ENCODE measurements at regions not wholly inside any gene's neighbourhood (a gene's known extent, or its start where the extent isn't known, plus 50 kb on each side); places are given as distances from the start of the nearest gene placed in this dataset.

DNA sequence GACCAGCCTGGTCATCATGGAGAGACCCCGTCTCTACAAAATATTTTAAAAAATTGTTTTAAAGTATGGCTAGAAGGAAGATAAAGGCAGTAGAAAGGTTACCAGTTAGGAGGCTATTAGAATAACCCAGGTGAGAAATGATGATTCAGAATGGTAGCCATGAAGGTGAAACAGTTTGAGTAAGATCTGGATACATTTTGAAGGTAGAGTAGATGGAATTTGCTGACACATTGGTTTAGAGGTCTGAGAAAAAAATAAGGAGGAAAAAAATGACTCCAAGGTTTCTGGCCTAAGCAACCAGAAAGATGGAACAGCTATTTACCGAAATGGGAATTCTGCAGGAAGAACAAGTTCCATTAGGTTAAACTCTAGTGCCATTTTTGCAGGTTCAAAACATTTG, 167.9 kb upstream of the TAB2 start:
- no peak for DNase-seq

DNA sequence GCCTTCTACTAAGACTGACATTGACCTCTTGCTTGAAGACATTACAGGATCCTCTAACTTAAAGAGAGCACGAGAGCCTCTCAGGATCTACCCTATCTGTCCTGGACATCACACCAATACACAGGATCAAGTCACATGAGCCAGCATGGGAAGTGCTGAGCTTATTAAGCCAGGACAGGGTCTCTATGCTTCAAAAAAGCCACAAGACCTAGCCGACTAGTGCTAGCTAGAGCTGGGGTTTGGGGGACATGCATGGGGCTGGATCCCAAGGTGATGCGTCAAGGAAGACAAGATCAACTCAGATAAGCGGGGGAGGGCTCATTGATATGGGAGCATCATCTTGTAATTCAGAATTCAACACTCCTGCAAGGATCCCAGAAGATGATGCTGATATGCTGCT, 167.2 kb upstream of the TAB2 start:
- no peak for DNase-seq

DNA sequence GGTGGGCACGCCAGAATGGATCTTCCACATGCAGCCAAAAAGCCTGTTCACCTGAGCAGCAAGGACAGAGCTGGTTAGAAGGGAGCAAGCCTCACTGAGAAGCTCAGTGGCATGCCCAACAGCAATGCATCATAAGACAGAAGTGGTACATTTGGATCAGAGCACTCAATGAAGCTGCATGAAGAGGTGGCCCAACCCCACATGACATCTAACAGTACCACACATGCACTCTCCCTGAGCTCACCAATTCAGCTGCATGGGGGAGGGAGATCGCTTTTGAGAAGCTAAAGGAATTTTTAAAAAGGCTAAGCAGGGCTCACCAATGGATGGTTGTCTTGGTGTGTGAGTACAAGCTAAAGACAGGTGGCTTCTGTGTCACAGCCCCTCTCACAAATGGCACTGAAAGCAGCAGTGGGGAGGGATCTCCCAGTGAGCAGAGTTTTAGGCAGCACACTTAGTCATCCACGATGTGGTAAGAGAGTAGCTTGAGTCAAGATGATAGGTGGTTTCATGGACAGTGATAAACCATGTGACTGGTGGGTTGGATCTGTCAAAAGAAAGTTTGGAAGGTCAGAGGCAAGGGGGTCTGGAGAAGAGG, 166.6 kb upstream of the TAB2 start:
- DNase-seq, result no peak

DNA sequence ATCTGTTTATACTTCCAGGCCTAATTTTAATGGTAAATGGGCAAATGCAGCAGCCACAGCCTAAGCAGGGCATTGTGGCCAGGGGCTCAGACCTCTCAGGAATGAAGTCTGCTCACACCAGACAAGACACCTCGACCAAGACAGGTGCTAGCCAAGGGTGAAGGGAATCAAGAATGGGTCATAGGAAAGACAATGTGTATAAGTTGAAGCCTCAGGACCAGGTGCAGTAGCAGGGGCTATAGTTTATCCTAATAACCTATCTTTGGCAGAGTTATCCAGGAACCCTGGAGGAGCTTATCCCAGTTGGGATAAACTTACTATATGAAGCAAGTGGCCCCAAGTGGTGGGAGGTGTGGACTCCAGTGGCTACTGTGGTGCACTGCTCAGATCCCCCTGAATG, 165.0 kb upstream of the TAB2 start:
- no peak for DNase-seq

DNA sequence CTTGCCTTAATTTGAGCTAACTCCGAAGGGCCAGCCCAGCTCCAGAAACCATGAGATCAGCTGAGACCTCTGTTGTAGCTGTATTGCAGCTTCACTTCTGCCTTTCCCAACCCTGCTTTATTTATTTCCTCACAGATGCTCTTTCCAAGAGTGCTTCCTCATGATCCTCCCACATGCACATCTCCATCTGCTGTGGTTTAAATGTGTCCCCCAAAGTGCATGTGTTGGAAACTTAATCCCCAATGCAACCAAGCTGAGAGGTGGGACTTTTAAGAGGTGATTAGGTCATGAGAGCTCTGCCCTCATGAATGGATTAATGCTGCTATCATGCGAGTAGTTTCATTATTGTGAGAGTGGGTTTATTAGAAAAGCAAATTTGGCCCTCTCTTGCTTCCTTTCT, 164.4 kb upstream of the TAB2 start:
- DNase-seq, result no peak

DNA sequence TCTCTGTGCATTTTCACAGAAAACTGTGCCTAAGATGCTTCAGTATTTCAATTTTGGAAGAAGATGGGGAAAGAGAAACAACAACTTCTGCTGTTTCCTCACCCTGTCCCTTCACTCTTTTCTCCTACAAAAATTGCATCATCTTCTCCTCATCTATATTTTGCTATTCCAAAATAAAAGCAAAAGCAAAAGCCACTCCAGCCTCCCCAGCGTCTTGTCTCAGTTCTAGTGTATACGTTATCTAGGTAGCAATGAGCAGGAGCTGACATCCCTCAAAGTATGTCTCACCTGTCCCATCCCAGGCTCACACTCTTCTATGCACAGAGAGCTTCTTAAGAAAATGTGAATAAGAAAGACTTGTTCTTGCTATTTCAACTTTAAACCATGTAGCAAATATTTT, 163.8 kb upstream of the TAB2 start:
- DNase-seq, result no peak

DNA sequence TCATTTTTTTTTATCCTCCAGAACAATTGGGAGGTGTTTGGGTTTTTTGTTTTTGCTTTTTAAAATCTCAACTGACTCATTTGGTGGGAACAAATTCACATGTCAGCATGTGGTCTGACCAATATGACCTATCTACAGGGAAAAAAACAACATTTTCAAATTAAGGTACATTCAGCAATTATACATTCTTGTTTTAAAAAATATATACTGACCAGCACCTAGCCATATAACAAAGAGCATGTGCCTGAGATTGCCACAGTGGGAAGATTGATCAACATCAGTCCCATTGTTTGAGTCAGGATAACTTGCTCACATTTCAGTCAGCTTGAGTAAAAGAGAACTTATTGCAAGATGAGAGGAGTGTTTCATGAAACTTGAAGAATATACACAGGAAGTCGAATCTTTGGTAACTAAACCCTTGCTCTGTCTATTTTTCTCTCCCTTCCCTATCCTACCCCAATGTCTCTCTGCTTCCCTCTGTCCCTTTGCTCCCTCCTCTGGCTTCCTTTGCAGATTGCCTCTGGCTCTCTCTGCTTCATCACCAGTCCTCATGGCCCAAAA, 163.2 kb upstream of the TAB2 start:
- DNase-seq, result no peak

DNA sequence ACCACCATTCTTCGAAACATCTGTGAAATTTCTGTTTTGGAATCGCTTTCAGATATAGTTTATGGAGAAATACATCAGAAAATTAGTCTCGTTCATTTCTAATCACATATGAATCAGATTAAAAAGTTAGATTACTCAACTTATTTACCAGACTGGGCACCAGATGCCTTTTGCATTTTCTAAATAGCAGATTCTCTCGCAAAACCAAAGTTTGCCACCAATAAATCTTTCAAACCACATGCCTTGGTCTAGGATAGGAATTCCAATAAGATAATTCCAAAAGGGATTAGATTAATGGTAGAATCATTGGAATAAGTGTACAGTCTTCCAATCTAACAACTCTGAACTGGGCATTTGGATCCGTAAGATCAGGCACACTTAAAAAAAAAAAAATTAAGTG, 160.4 kb upstream of the TAB2 start:
- DNase-seq, result no peak

DNA sequence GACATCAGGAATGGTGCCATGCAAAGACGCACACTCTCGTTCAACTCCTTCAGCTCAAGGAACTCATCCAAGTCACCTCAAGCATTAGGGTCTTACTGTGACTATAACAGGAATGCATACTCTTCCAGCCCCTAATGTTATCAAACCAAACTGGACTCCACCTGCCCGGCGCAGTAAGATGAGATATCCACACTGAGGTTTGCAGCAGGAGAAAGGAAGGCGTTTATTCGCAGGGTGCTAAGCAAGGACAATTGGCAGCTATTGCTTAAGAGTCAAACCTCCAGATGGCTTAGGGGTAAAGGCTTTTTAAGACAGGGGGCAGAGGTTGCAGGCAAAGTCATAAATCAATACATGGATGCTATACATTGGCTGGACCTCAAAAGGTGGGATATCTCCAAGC, 159.4 kb upstream of the TAB2 start:
- DNase-seq, result no peak

DNA sequence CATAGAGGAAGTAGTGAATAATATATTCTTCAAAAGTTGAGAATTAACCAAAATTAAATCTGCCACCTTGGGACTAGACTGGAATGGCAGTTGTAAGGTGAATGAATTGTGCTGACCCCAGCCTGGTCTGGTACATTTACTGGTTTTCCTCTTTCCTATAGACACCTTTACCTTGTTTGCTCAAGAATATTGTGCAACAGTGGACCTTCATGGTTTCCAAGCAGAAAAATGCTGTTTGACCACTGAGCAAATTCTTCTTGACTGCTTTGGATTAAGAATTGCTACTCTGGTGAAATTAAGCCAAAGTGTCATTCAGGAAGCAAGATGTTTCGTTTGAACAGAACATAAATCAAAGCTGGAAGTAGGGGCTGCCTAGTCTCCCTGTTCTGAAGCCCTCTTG, 156.6 kb upstream of the TAB2 start:
- no peak for DNase-seq

DNA sequence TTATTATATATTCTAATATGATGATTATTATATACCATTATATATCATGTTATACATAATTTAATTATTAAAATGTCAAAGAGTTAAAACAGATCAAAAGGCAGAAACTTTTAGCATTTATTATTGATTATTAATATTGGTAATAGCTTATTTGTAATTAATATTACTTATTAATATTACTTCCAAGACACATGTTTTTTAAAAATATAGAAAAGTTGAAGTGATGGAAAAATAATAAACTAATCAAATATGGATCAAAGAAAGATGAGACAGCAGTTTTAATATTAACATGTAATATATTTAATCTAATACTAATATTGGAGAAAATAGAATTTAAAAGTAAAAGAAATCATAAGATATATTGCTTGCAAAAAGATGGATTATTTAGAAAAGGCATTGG, 154.6 kb upstream of the TAB2 start:
- no peak for DNase-seq

DNA sequence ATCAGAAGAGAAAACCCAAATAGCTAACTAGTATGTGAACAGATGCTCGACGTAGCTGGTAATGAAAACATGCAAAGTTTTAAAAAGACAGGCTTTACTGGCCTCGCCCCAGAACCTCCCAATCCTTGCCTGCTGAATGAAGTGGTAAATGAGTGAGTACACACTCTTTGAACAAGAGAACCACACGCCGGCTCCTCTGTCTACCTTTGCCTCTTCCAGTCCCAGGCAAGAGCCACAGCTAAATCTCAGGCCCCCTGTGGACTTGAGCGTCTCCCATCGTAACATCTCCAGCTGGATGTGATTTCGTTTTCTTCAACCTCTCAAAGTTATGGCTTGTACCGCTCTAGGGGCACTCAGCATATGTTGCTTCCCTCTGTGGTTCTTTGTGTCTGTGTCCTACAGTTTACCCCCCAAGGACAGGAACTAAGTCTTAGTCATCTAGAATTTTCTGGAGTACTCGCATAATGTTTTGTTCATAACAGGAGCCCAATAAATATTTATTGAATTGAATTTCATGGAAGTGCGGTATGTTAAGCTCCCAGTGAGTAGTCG, 153.2 kb upstream of the TAB2 start:
- DNase-seq, result no peak

DNA sequence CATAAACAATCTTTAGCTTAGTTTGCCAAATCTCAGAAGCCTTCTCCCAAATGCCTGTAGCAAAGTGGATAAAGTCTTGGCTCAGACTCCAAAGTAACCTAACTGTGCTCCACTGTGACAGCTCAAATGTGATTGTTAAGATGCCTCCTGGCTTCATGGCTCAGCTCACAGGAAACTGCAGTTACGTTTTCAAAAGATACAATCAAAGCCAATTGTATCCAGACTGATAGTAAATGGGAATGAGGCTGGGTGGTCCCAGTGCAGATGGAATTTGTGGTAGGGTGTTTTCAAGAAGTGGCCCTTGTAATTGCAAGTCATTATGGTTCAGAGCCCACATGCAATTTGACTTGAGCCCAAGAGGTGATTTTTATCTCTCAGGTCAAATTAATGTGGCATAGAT, 151.2 kb upstream of the TAB2 start:
- DNase-seq, result peak; percentile 29 to 45

DNA sequence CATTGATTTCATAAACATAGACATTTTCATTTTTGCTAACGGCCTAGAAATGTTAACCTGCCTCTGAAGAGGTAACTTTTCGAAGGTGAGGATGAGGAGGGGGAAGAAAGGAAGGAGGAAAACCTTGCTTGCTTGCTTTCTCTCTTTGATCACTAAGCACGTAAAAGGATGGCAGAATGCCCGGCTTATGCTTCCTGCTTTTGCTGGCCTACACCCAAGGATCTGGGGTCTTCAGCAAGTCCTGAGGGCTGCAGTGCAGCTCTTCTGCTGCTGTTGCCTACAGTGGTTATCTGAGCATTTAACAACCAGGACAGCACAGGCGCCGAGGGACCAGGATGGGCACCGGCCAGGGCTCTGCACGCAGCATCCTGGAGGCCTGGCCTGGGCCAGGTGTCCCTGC, 150.8 kb upstream of the TAB2 start:
- DNase-seq, result peak; percentile 56 to 61

DNA sequence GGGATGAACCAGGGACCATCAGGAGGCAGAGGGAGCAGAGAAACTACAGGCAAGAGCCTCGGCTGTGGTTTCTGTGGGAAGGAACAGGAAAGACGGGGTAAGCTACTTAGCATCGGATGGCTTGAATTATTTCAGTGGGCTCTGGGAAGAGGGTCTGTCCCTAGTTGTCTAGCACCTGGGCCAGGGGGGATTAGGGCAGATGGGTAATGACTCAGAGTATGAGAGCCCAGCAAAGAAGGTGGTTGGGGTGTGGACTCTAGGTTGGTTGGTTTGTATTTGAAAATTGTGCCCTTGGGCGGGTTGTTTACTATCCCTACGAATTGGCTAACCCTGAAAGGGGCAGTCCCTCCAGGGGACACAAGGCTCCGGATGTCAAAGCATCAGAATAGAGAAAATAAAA, 148.5 kb upstream of the TAB2 start:
- DNase-seq, result no peak

DNA sequence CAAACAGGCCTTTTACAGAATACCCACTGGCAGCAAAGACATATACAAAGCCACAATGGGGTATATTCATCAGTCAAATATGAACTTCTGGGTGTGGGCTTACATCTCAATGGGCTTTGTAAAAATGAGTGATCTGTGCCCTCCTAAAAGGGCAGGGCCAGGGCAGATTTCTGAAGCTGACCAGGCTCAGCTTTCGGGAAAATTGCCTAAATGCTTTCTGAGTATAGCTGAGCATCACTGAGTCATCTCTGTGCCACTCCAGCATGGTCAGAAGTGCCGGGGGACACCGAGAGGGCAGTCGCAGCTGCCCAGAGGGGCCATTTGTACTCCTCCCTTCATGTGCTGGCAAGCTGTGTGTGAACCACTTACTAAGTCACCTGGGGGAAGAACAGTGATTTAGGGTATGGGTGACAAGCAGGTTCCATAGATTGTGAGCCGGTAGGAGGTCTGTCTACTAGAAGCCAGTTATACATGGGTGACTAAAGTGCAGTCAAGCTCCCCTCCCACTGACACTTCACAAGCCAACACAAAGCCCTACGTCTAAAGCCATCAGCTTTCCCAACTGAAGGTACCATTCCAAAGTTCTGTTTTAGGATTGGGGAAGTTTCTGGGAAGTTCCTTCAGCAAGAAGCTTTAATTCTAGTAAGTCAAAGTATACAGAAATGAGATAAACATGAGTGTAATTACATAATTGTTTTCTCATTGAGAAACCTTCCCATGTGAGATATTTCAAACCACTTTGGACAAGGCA, 147.6 kb upstream of the TAB2 start:
- no peak for DNase-seq

DNA sequence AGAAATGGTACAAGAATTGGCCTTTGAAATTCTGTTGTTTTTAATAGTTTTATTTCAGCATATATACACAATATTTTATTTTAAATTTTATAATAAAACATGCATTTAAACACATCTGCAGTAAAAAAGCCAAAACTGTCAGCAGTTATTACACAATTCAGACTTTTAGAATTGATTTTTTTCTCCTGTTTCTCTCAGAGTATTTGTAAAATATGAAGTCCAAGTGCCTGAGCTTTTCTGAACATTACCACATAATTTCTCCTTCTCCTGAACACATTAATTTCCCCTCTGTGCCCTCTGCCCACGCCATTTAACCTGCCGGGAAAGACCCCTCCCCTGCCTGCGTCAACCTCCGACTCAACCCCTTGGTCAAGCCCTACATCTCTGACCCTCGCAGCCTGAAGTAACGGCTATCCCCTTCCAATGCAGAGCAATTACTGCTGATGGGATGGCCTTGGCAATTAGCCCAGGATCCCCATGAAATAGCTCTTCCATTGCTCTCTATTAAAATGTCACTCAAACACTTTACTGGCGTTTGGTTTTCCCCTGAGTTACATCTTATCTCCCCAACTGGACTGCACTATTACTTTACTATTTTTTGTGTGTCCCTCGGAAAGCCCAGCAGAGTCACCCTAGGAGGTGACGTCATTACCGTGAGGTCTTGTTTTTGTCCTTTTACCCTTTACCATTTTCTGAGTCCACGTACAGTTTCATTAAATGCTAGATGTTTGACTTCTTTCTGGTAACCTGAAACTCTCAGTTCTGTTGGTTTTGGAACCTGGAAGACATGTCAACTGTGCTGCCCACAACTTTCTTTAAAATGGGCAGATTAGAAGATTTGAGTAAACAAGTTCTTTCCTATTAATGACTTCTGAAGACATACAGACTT, 146.7 kb upstream of the TAB2 start:
- DNase-seq, result peak; percentile 34 to 36

DNA sequence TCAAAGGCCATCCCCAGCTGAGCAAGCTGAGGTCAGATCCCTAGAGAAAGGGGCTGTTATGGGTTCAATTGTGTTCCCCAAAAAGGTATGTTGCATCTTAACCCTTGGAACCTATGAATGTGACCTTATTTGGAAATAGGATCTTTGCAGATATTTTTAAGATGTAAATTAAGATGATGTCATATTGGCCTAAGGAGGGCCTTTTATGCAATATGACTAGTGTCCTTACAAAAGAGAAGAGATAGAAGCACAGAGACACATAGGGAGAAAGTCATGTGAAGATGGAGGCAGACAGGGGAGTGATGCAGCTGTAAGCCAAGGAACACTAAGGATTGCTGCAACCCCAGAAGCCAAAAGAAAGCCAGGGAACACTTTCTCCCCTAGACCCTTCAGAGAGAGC, 144.3 kb upstream of the TAB2 start:
- DNase-seq, result no peak

DNA sequence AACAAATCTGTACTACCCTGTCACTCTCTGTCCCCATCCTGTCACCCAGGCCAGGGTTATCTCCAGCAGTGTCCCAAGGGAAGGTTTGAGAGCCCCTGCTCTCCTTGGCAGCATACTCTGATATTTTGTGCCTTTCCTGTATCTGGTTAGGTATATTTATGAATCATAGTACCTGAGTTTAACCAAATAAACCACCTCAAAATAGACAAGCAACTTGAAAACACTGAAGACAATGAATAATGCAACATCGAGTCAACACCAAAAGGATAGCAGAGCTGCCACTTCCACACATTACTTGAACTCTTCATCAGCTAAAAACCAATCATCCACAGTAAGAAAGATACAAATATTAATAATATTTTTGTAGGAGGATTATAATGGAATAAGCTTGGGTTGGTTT, 142.6 kb upstream of the TAB2 start:
- no peak for DNase-seq

DNA sequence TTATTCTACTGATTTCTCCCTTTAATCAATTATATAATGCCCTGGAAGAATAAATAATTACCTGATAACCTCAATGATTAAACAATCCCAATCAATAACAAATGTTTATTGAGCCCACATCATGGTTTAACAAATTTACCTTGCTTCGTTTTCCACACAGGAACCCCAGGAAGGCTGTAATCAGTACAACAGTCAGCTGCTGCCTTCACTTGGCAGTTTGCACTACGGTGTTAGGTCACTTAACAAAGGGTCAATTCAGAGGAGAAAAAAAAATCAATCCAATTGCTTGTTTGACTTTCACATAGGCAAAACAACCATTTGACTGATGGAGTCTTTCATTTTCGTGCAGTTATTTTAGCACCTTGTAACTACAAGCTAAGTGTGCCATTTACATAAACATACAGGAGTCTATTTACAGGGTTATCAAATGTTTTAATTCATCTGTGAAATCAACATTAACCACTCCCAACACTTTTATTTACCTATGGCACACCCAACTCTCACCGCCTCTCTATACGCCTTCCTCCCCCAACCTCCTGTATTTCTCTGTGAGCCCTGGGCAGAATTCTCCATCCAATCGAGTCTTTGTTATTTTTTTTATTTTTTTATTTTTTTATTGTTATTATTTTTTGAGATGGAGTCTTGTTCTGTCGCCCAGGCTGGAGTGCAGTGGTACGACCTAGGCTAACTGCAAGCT, 140.4 kb upstream of the TAB2 start:
- DNase-seq, result no peak

DNA sequence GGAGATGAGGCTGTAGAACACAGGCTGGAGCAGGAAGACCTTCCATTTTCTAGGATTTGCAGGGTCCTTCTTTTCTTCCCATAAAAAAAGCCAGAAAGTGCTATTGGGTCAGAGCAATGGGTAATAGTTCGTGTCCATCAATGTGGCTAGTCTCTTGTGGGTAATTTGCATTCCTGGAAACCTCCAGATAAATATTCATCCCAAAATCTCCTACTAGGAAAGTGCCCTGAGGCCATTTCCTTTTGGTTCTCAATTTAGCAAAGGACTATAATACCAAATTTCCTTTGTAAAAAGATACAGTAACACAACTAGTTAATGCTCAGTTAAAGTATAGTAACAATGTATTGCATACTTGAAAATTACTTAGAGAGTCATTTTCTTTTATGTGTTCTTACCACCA, 138.1 kb upstream of the TAB2 start:
- no peak for DNase-seq

DNA sequence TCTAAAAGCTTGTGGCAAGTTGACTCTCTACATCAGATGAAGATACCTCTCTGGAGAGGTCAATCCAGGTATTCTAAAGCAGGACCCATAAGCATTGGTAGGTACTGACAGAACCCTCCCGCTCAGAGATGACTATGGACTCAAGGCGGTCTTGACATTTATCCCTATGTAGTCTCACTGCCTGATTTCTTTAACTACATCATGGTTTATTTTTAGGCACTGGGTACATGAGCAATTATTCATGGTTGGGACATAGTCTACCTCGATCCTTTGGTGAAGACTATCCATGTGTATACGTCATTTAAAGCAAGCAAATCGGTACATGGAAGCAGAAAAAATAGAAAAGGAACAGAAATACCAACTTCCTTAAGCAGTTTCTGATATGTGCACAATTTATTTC, 136.2 kb upstream of the TAB2 start:
- DNase-seq, result no peak
